K562 (cell line): ENCODE measurements at regions not wholly inside any gene's neighbourhood (a gene's known extent, or its start where the extent isn't known, plus 50 kb on each side); places are given as distances from the start of the nearest gene placed in this dataset.

ENCODE experiments used
- ATAC-seq: fragments of 200-7000 bp; cut with Tn5 transposase; 3 replicates; pipeline ENCODE4 v1.9.1; 2020; ENCODE audit warnings: moderate library complexity
- BruUV-seq: library from RNA; stranded (reverse); fragments of 400-500 nt; replicated peaks from 2 replicates; lab custom pipeline; 2021; lab: Mats Ljungman, UMichigan
- CTCF ChIA-PET: fragments of 300-600 bp; formaldehyde crosslinking; extraction: SDS; loops from one replicate; lab custom pipeline; 2021; ENCODE audit warnings: low intra/inter-chr PET ratio; lab: Yijun Ruan, JAX
- POLR2A ChIA-PET: fragments of 300-600, 350-650 bp; sonication (Branson Sonifier 250); formaldehyde crosslinking; extraction: SDS; loops from one replicate; lab custom pipeline; 2021; ENCODE audit warnings: antibody characterized with exemption, inconsistent platforms; lab: Yijun Ruan, JAX
- DNase-seq, 4 experiments: peaks; one replicate each; pipeline versions ENCODE4 v3.0.0 to v3.0.0-alpha.2; 2011 to 2018; ENCODE audit warnings: low spot score in 3 of 4, mixed read lengths in 3 of 4; ENCODE audit errors: extremely low read depth in 1 of 4
- FAIRE-seq: peaks from 2 replicates; lab custom pipeline; 2011; peaks lifted over from hg19 to GRCh38; lab: Jason Lieb, UNC
- H2AFZ ChIP-seq: 2 replicates; pipeline ENCODE4 v1.6.0; 2011; ENCODE audit warnings: low read depth, low read length, control low read depth, inconsistent platforms
- H3K27ac ChIP-seq: fragments of 200-600 bp; 3 replicates; pipeline ENCODE4 v1.8.0; 2011; ENCODE audit warnings: low read depth, mild to moderate bottlenecking, control low read depth, inconsistent platforms, low read length, moderate library complexity, mixed read lengths; ENCODE audit errors: extremely low read depth
- H3K27me3 ChIP-seq, 2 experiments: fragments of 300-600 bp in 1 of 2; 2 replicates in 1 of 2; 3 replicates in 1 of 2; pipeline versions ENCODE4 v1.6.0 to v1.8.0; 2011; ENCODE audit warnings: inconsistent platforms in 2 of 2, low read length in 2 of 2, mild to moderate bottlenecking in 1 of 2, mixed read lengths in 1 of 2, moderate library complexity in 1 of 2; ENCODE audit not compliant: control insufficient read depth in 2 of 2, insufficient read depth in 2 of 2
- H3K36me3 ChIP-seq: fragments of 300-600 bp; 3 replicates; pipeline ENCODE4 v1.8.0; 2011; ENCODE audit warnings: mild to moderate bottlenecking, low read length, inconsistent platforms; ENCODE audit not compliant: control insufficient read depth, insufficient read depth
- H3K4me1 ChIP-seq, 2 experiments: fragments of 200-600 bp in 1 of 2; replicated peaks in 1 of 2; 2 replicates in 1 of 2; 3 replicates in 1 of 2; pipeline versions ENCODE4 v1.5.1 to v1.8.0; 2011; ENCODE audit warnings: inconsistent platforms in 2 of 2, low read length in 2 of 2, mild to moderate bottlenecking in 1 of 2, mixed read lengths in 1 of 2, moderate library complexity in 1 of 2; ENCODE audit not compliant: control insufficient read depth in 2 of 2, insufficient read depth in 2 of 2
- H3K4me2 ChIP-seq: 2 replicates; pipeline ENCODE4 v1.6.1; 2011; ENCODE audit warnings: low read length, control low read depth, inconsistent platforms, mixed read lengths; ENCODE audit not compliant: insufficient read depth
- H3K4me3 ChIP-seq: fragments of 200-600 bp; sonication (generic), shearing (Covaris generic); 2 replicates; pipeline ENCODE4 v1.5.1; 2016; ENCODE audit warnings: control low read depth, inconsistent platforms
- H3K79me2 ChIP-seq: fragments of 200-600 bp; 3 replicates; pipeline ENCODE4 v1.8.0; 2011; ENCODE audit warnings: low read length, inconsistent platforms; ENCODE audit not compliant: control insufficient read depth, insufficient read depth
- H3K9ac ChIP-seq, 2 experiments: 2 replicates each; pipeline versions ENCODE4 v1.6.0 to v1.6.1; 2011; ENCODE audit warnings: low read depth in 2 of 2, low read length in 2 of 2, control low read depth in 1 of 2, inconsistent platforms in 1 of 2, mild to moderate bottlenecking in 1 of 2, mixed read lengths in 1 of 2; ENCODE audit not compliant: insufficient read depth in 1 of 2
- H3K9me1 ChIP-seq: one replicate; pipeline ENCODE4 v1.6.0; 2011; ENCODE audit warnings: inconsistent platforms, mild to moderate bottlenecking, low read length, moderate library complexity; ENCODE audit not compliant: control insufficient read depth, insufficient read depth
- H3K9me3 ChIP-seq: replicated peaks from 2 replicates; pipeline ENCODE4 v1.5.1; 2011; ENCODE audit warnings: low read depth, low read length, inconsistent platforms; ENCODE audit not compliant: control insufficient read depth, insufficient read depth
- H4K20me1 ChIP-seq: replicated peaks from 2 replicates; pipeline ENCODE4 v1.6.1; 2011; ENCODE audit warnings: low read length, inconsistent platforms, mixed read lengths; ENCODE audit not compliant: control insufficient read depth, insufficient read depth
- CEBPB ChIP-seq: fragments of 450-650 bp; IDR thresholded peaks from 2 replicates; pipeline ENCODE4 v1.6.1; 2016; ENCODE audit warnings: missing genetic modification characterization, missing compliant biosample characterization
- CREM ChIP-seq: IDR thresholded peaks from 2 replicates; pipeline ENCODE4 v1.6.1; 2014; ENCODE audit warnings: antibody characterized with exemption, low read depth
- ELF2 ChIP-seq: fragments of 250-450 bp; sonication (Bioruptor Pico); IDR thresholded peaks from 2 replicates; pipeline ENCODE4 v1.5.0; 2021; ENCODE audit warnings: mild to moderate bottlenecking
- ELF4 ChIP-seq: fragments of 450-650 bp; formaldehyde crosslinking; IDR thresholded peaks from 2 replicates; pipeline ENCODE4 v1.4.0; 2022; ENCODE audit warnings: missing genetic modification characterization
- ESRRA ChIP-seq: fragments of 450-650 bp; IDR thresholded peaks from 2 replicates; pipeline ENCODE4 v1.6.1; 2014; ENCODE audit warnings: low read depth, mild to moderate bottlenecking, moderate library complexity, borderline replicate concordance
- FOXK1 ChIP-seq: sonication (generic); formaldehyde crosslinking; IDR thresholded peaks from 2 replicates; pipeline ENCODE4 v1.8.0; 2022; ENCODE audit warnings: missing genetic modification reagents, mild to moderate bottlenecking, borderline replicate concordance
- HDAC2 ChIP-seq: fragments of 450-650 bp; IDR thresholded peaks from 2 replicates; pipeline ENCODE4 v1.6.1; 2016; ENCODE audit warnings: mild to moderate bottlenecking
- NR4A1 ChIP-seq, 2 experiments: fragments of 250-450 bp in 1 of 2; fragments of 450-650 bp in 1 of 2; sonication (Bioruptor Pico) in 1 of 2; IDR thresholded peaks; 2 replicates each; pipeline versions ENCODE4 v1.4.0 to v1.6.1; 2016 to 2020; ENCODE audit warnings: mild to moderate bottlenecking in 2 of 2, missing compliant biosample characterization in 1 of 2, missing genetic modification characterization in 1 of 2, moderate library complexity in 1 of 2
- PTTG1 ChIP-seq: fragments of 450-650 bp; IDR thresholded peaks from 2 replicates; pipeline ENCODE4 v1.6.1; 2016; ENCODE audit warnings: low read depth, mild to moderate bottlenecking, missing genetic modification characterization, missing compliant biosample characterization
- SETDB1 ChIP-seq: IDR thresholded peaks from one replicate; pipeline ENCODE4 v1.6.1; 2012; ENCODE audit warnings: low read length, control low read depth, inconsistent platforms
- TCF7L2 ChIP-seq: fragments of 150-350 bp; IDR thresholded peaks from 2 replicates; pipeline ENCODE4 v1.6.1; 2016; ENCODE audit warnings: low read depth, mild to moderate bottlenecking, low read length, moderate library complexity
- ZFPM2 ChIP-seq: fragments of 250-450 bp; sonication (Bioruptor Pico); IDR thresholded peaks from 2 replicates; pipeline ENCODE4 v1.5.1; 2022; ENCODE audit warnings: mild to moderate bottlenecking
- WGBS: fragments of 100-300 bp; shearing (Covaris generic); methylation state at CpG from one replicate; pipeline ENCODE4 v1.1.6; 2016; ENCODE audit warnings: low coverage, mixed read lengths; ENCODE audit not compliant: insufficient coverage; ENCODE audit errors: missing lambda C conversion rate; 5-methylcytosine and 5-hydroxymethylcytosine counted together
- in situ Hi-C: fragments of 300-500 bp; cut with MboI; formaldehyde crosslinking; loops from 4 replicates; pipeline ENCODE4 v1.15.0; 2018; ENCODE audit warnings: inconsistent platforms, mixed read lengths
- intact Hi-C: fragments of 100-400 bp; cut with micrococcal nuclease; formaldehyde crosslinking; loops from 2 replicates; pipeline ENCODE4 v1.14.2; 2022
- TF ChIP-seq, protein P1 (sequence below): fragments of 450-650 bp; IDR thresholded peaks from one replicate; pipeline ENCODE4 v1.6.1; 2018; ENCODE audit warnings: mild to moderate bottlenecking, moderate library complexity; ENCODE audit not compliant: partially characterized antibody
- TF ChIP-seq, protein P2 (sequence below): fragments of 450-650 bp; formaldehyde crosslinking; IDR thresholded peaks from 2 replicates; pipeline ENCODE4 v1.4.0; 2022; ENCODE audit warnings: missing genetic modification characterization
- TF ChIP-seq, protein P3 (sequence below): fragments of 450-650 bp; IDR thresholded peaks from 2 replicates; pipeline ENCODE4 v1.6.1; 2018; ENCODE audit not compliant: partially characterized antibody

DNA sequence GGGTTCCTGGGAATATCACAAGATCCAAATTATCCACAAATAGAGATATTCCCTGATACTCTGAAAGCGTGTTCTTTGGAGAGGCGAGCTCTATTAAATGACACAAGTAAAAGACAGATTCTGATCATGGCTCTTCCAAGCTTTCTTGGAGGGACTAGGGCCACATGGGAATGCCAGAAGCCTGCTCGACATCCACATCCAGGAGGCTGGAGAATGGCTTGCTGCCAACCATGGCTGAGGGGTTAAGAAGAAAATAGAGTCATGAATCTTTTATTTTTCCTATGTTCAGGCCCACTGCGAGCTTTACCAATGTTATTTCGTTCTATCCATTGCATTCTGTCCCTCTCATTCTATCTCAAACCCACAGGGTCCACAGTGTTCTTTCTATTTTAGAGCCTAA is 1018.0 kb upstream of the CELF2 start:
- no peaks in the 10 kb centered on the region for H3K4me1 ChIP-seq
- intact Hi-C loops (no loop called here), in situ Hi-C loops (no loop called here)
- no peak overlapping the region for H3K4me2 ChIP-seq
- FAIRE-seq (no peak), DNase-seq (no peak), ATAC-seq (no peak)
- H3K9ac ChIP-seq: no peak overlapping the region
- H3K27ac ChIP-seq: no peak overlapping the region
- no peaks in the 10 kb centered on the region for H4K20me1 ChIP-seq
- CTCF ChIA-PET: no interaction called here
- H2AFZ ChIP-seq: no peak overlapping the region
- TF ChIP-seq ESRRA (no peak), NR4A1 (CRISPR knock-in tag; IDR thresholded peaks at IDR 0.05) (no peak), NR4A1 (tag; IDR thresholded peaks at IDR 0.05) (no peak), PTTG1 (tag) (no peak), ELF4 (CRISPR knock-in tag) (no peak), ZFPM2 (no peak), ELF2 (CRISPR knock-in tag) (no peak), CREM (no peak), FOXK1 (no peak), CEBPB (tag) (no peak), SETDB1 (no peak), HDAC2 (no peak), TCF7L2 (no peak)
- TF ChIP-seq, protein P1, sequence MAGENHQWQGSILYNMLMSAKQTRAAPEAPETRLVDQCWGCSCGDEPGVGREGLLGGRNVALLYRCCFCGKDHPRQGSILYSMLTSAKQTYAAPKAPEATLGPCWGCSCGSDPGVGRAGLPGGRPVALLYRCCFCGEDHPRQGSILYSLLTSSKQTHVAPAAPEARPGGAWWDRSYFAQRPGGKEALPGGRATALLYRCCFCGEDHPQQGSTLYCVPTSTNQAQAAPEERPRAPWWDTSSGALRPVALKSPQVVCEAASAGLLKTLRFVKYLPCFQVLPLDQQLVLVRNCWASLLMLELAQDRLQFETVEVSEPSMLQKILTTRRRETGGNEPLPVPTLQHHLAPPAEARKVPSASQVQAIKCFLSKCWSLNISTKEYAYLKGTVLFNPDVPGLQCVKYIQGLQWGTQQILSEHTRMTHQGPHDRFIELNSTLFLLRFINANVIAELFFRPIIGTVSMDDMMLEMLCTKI: no peak
- TF ChIP-seq, protein P2, sequence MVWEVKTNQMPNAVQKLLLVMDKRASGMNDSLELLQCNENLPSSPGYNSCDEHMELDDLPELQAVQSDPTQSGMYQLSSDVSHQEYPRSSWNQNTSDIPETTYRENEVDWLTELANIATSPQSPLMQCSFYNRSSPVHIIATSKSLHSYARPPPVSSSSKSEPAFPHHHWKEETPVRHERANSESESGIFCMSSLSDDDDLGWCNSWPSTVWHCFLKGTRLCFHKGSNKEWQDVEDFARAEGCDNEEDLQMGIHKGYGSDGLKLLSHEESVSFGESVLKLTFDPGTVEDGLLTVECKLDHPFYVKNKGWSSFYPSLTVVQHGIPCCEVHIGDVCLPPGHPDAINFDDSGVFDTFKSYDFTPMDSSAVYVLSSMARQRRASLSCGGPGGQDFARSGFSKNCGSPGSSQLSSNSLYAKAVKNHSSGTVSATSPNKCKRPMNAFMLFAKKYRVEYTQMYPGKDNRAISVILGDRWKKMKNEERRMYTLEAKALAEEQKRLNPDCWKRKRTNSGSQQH (CRISPR knock-in tag): no peak
- TF ChIP-seq, protein P3, sequence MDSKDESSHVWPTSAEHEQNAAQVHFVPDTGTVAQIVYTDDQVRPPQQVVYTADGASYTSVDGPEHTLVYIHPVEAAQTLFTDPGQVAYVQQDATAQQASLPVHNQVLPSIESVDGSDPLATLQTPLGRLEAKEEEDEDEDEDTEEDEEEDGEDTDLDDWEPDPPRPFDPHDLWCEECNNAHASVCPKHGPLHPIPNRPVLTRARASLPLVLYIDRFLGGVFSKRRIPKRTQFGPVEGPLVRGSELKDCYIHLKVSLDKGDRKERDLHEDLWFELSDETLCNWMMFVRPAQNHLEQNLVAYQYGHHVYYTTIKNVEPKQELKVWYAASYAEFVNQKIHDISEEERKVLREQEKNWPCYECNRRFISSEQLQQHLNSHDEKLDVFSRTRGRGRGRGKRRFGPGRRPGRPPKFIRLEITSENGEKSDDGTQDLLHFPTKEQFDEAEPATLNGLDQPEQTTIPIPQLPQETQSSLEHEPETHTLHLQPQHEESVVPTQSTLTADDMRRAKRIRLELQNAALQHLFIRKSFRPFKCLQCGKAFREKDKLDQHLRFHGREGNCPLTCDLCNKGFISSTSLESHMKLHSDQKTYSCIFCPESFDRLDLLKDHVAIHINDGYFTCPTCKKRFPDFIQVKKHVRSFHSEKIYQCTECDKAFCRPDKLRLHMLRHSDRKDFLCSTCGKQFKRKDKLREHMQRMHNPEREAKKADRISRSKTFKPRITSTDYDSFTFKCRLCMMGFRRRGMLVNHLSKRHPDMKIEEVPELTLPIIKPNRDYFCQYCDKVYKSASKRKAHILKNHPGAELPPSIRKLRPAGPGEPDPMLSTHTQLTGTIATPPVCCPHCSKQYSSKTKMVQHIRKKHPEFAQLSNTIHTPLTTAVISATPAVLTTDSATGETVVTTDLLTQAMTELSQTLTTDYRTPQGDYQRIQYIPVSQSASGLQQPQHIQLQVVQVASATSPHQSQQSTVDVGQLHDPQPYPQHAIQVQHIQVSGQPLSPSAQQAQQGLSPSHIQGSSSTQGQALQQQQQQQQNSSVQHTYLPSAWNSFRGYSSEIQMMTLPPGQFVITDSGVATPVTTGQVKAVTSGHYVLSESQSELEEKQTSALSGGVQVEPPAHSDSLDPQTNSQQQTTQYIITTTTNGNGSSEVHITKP: no peak
- no peaks in the 10 kb centered on the region; the same call in 1 of the 2 replicates for H3K9me3 ChIP-seq
- H3K79me2 ChIP-seq: no peaks in the 10 kb centered on the region
- H3K27me3 ChIP-seq: no peaks in the 10 kb centered on the region
- no peak overlapping the region for H3K4me3 ChIP-seq
- POLR2A ChIA-PET: no interaction called here
- H3K9me1 ChIP-seq: no peaks in the 10 kb centered on the region
- no peaks in the 10 kb centered on the region for H3K36me3 ChIP-seq
- 0% methylated on average over 5 of the region's 5 CpGs for WGBS
- BruUV-seq: no TSS peak
